B cell (primary cell): ENCODE measurements at regions not wholly inside any gene's neighbourhood (a gene's known extent, or its start where the extent isn't known, plus 50 kb on each side); places are given as distances from the start of the nearest gene placed in this dataset.

Experiments used
- ATAC-seq: fragments of 200-7000 bp; cut with Tn5 transposase; one replicate; pipeline ENCODE4 v1.10.0; 2021; ENCODE audit warnings: low read depth, mild to moderate bottlenecking, moderate number of reproducible peaks, moderate library complexity
- CTCF ChIA-PET: fragments of 350-600 bp; sonication (Branson Sonifier 250); formaldehyde crosslinking; loops from one replicate; lab custom pipeline; 2021; ENCODE audit warnings: antibody characterized with exemption, inconsistent platforms; lab: Charles Lee
- POLR2A ChIA-PET: fragments of 350-600 bp; sonication (Branson Sonifier 250); formaldehyde crosslinking; loops from one replicate; lab custom pipeline; 2021; ENCODE audit warnings: antibody characterized with exemption; lab: Charles Lee
- DNase-seq: peaks from one replicate; pipeline ENCODE4 v3.0.0; 2013
- H2AFZ ChIP-seq: 2 replicates; pipeline ENCODE4 v1.6.1; 2012; ENCODE audit warnings: mild to moderate bottlenecking, low read depth, low read length; ENCODE audit not compliant: insufficient read depth, poor library complexity, severe bottlenecking
- H3K27ac ChIP-seq, 2 donors: 1 replicate in 1 of 2; 2 replicates in 1 of 2; pipeline ENCODE4 v1.5.1; 2012 to 2013; ENCODE audit warnings: low read length in 2 of 2, mild to moderate bottlenecking in 2 of 2, moderate library complexity in 1 of 2
- H3K27me3 ChIP-seq, 4 experiments: fragments of 200-600 bp in 1 of 4; sonication (generic) in 1 of 4; replicated peaks in 1 of 4; 1 replicate in 2 of 4; 2 replicates in 2 of 4; pipeline versions ENCODE4 v1.6.1 to v1.7.0; 2013 to 2016; ENCODE audit warnings: low read length in 3 of 4, mild to moderate bottlenecking in 2 of 4, mixed read lengths in 1 of 4, moderate library complexity in 1 of 4; ENCODE audit not compliant: insufficient read depth in 4 of 4, control insufficient read depth in 3 of 4; ENCODE audit errors: control extremely low read depth in 1 of 4
- H3K36me3 ChIP-seq, 2 experiments: replicated peaks in 1 of 2; 1 replicate in 1 of 2; 2 replicates in 1 of 2; pipeline versions ENCODE4 v1.6.1 to v1.7.1; 2013; ENCODE audit warnings: low read length in 1 of 2; ENCODE audit not compliant: insufficient read depth in 2 of 2, control insufficient read depth in 1 of 2; ENCODE audit errors: control extremely low read depth in 1 of 2, extremely low read depth in 1 of 2
- H3K4me1 ChIP-seq, 2 donors: fragments of 200-600 bp in 1 of 2; sonication (generic) in 1 of 2; 1 replicate in 1 of 2; 2 replicates in 1 of 2; pipeline versions ENCODE4 v1.5.1 to v1.6.1; 2013 to 2017; ENCODE audit warnings: low read length in 2 of 2; ENCODE audit not compliant: control insufficient read depth in 2 of 2, insufficient read depth in 2 of 2
- H3K4me2 ChIP-seq: replicated peaks from 2 replicates; pipeline ENCODE3; 2012; ENCODE audit warnings: mild to moderate bottlenecking, low read depth, low read length; ENCODE audit not compliant: poor library complexity, severe bottlenecking
- H3K4me3 ChIP-seq, 5 experiments: fragments of 200-600 bp in 1 of 5; sonication (generic) in 1 of 5; 1 replicate in 3 of 5; 2 replicates in 2 of 5; pipeline versions ENCODE4 v1.5.1 to v1.7.0; 2011 to 2016; ENCODE audit warnings: low read length in 4 of 5, mild to moderate bottlenecking in 4 of 5, low read depth in 2 of 5, control low read depth in 1 of 5, moderate library complexity in 1 of 5; ENCODE audit not compliant: insufficient read depth in 1 of 5; ENCODE audit errors: control extremely low read depth in 1 of 5, extremely low read depth in 1 of 5
- H3K79me2 ChIP-seq: fragments of 200-600 bp; sonication (generic); one replicate; pipeline ENCODE4 v1.6.0; 2016; ENCODE audit warnings: low read length; ENCODE audit not compliant: control insufficient read depth, insufficient read depth
- H3K9ac ChIP-seq: fragments of 200-600 bp; sonication (generic); 2 replicates; pipeline ENCODE4 v1.6.1; 2017; ENCODE audit warnings: mild to moderate bottlenecking, low read length, moderate library complexity
- H3K9me3 ChIP-seq, 3 donors: one replicate each; pipeline versions ENCODE4 v1.6.1 to v1.7.1; 2013; ENCODE audit warnings: low read length in 2 of 3; ENCODE audit not compliant: control insufficient read depth in 2 of 3, insufficient read depth in 1 of 3; ENCODE audit errors: control extremely low read depth in 1 of 3
- H4K20me1 ChIP-seq: 2 replicates; pipeline ENCODE4 v1.6.0; 2012; ENCODE audit warnings: mild to moderate bottlenecking, low read length; ENCODE audit not compliant: insufficient read depth, control insufficient read depth, poor library complexity, severe bottlenecking
- H3K27ac Mint-ChIP-seq: one replicate; pipeline ENCODE4 v1.8.0; 2021; ENCODE audit warnings: mixed read lengths
- H3K27me3 Mint-ChIP-seq: one replicate; pipeline ENCODE4 v1.8.0; 2021; ENCODE audit warnings: mixed read lengths
- H3K4me1 Mint-ChIP-seq: one replicate; pipeline ENCODE4 v1.8.0; 2021; ENCODE audit warnings: mixed read lengths
- H3K4me3 Mint-ChIP-seq: one replicate; pipeline ENCODE4 v1.8.0; 2021; ENCODE audit warnings: mixed read lengths
- H3K9me3 Mint-ChIP-seq: one replicate; pipeline ENCODE4 v1.8.0; 2022; ENCODE audit warnings: mixed read lengths; ENCODE audit not compliant: insufficient read depth
- CTCF ChIP-seq: fragments of 200-600 bp; IDR thresholded peaks from one replicate; pipeline ENCODE4 v1.8.0; 2022; ENCODE audit warnings: antibody characterized with exemption, mild to moderate bottlenecking
- EZH2 ChIP-seq: IDR thresholded peaks from 2 replicates; pipeline ENCODE4 v1.6.1; 2012; ENCODE audit warnings: borderline replicate concordance, low read depth, mild to moderate bottlenecking, moderate library complexity, low read length; ENCODE audit not compliant: insufficient read depth, poor library complexity, severe bottlenecking
- WGBS: methylation state at CpG from one replicate; pipeline ENCODE4 v1.1.5; 2013; ENCODE audit warnings: missing lambda C conversion rate; ENCODE audit not compliant: insufficient coverage; 5-methylcytosine and 5-hydroxymethylcytosine counted together
- intact Hi-C: fragments of 100-400 bp; cut with micrococcal nuclease; formaldehyde crosslinking; loops from one replicate; pipeline ENCODE4 v1.10.0; 2022

- no peak overlapping the region for H3K27ac Mint-ChIP-seq
- Histone ChIP-seq H3K4me1 (no peaks in the 10 kb centered on the region), H4K20me1 (no peaks in the 10 kb centered on the region), H3K79me2 (no peaks in the 10 kb centered on the region), H3K4me2 (no peak overlapping the region), H3K27ac (no peak overlapping the region), H2AFZ (no peak overlapping the region), H3K36me3 (no peaks in the 10 kb centered on the region), H3K4me3 (no peak overlapping the region), H3K27me3 (no peaks in the 10 kb centered on the region), H3K9me3 (peaks cover 0 to 4% (median 0%) of the 10 kb centered on the region in 3 donors), H3K9ac (no peak overlapping the region)
- ChIA-PET CTCF (no interaction called here), POLR2A (no interaction called here)
- ATAC-seq = no peak
- no peaks in the 10 kb centered on the region for H3K4me1 Mint-ChIP-seq
- no peaks in the 10 kb centered on the region for H3K27me3 Mint-ChIP-seq
- intact Hi-C loops = no loop called here
- 100% methylated on average over 2 of the region's 10 CpGs for WGBS
- no peaks in the 10 kb centered on the region for H3K9me3 Mint-ChIP-seq
- H3K4me3 Mint-ChIP-seq = no peak overlapping the region
- no peak for DNase-seq
- TF ChIP-seq CTCF (no peak), EZH2 (no peak)
Measured at GRCh38 chr3:55369141-55369847, 117.8 kb downstream of the WNT5A start.

- ATAC-seq = no peak
- ChIA-PET POLR2A (no interaction called here), CTCF (no interaction called here)
- Histone ChIP-seq H3K79me2 (no peaks in the 10 kb centered on the region), H3K4me2 (no peak overlapping the region), H3K27ac (no peak overlapping the region), H4K20me1 (no peaks in the 10 kb centered on the region), H3K27me3 (no peaks in the 10 kb centered on the region), H3K9me3 (peaks cover 0 to 4% (median 0%) of the 10 kb centered on the region in 3 donors), H3K9ac (no peak overlapping the region), H3K36me3 (no peaks in the 10 kb centered on the region), H3K4me3 (no peak overlapping the region), H3K4me1 (no peaks in the 10 kb centered on the region), H2AFZ (no peak overlapping the region)
- intact Hi-C loops = no loop called here
- Mint-ChIP-seq H3K9me3 (no peaks in the 10 kb centered on the region), H3K4me1 (no peaks in the 10 kb centered on the region), H3K27me3 (no peaks in the 10 kb centered on the region), H3K27ac (no peak overlapping the region), H3K4me3 (no peak overlapping the region)
- DNase-seq = no peak
- WGBS = 88% methylated on average over 6 of the region's 6 CpGs
- no peak for TF ChIP-seq EZH2
- TF ChIP-seq CTCF = no peak
Measured at GRCh38 chr3:55368366-55368765, 118.7 kb downstream of the WNT5A start.
